ENCODE measurements at regions not wholly inside any gene's neighbourhood (a gene's known extent, or its start where the extent isn't known, plus 50 kb on each side); places are given as distances from the start of the nearest gene placed in this dataset.

DNA sequence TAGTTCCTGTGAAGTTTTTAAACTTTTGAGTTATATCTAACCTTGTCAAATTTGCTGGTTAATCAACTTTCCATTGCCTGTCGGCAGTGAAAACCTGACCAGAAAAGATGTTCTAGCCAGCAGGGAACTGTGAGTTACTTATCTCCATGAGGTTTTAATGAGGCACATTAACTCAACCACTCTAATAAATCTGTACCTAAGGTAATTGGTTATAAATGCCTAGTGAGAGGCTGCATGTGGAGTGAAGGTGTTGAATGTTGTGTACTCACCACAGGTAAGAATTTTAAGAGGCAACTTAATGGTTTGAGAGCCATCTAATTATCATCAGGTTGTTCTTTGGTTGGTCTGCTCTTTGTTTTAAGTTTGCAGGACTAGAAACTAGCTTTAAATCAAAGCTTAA lies 138.4 kb upstream of the LHX8 start:
- no peaks in the 10 kb centered on the region for H3K27me3 ChIP-seq (ENCODE audit: insufficient read depth, low read length)
- no peaks in the 10 kb centered on the region for H3K4me1 ChIP-seq (ENCODE audit: insufficient read depth, low read length)
- H3K36me3 ChIP-seq (ENCODE audit: insufficient read depth, low read length), result no peaks in the 10 kb centered on the region
- H3K9me3 ChIP-seq (ENCODE audit: insufficient read depth, low read depth, low read length), result no peaks in the 10 kb centered on the region
- 93% methylated on average over 1 of the region's 1 CpG for WGBS
- H3K4me3 ChIP-seq (ENCODE audit: low read length), result no peak overlapping the region
- H3K27ac ChIP-seq (ENCODE audit: low read depth, low read length), result no peak overlapping the region
- no peak overlapping the region for H3K9ac ChIP-seq (ENCODE audit: low read depth, low read length)

DNA sequence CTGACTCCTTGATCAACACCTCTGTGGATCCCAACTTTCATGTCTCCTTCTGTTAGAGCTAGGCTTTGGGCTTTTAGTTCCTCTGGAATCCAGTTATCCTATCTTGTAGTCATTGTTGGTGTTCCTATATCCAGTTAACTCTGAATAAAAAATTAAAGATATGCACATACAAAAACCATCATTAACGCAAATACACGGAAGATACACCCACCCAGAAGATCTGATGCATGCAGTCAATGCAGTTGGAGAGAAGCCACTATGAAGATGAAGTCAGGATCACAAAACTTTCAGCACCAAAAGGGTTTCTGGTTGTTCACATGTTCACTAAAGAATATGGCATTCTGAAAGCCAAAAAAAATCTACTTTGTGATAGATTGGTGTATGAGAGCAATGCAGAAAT lies 123.6 kb upstream of the LHX8 start:
- H3K36me3 ChIP-seq (ENCODE audit: insufficient read depth, low read length), result no peaks in the 10 kb centered on the region
- no peak overlapping the region for H3K9ac ChIP-seq (ENCODE audit: low read depth, low read length)
- H3K4me3 ChIP-seq (ENCODE audit: low read length), result no peak overlapping the region
- WGBS, result 97% methylated on average over 2 of the region's 2 CpGs
- no peaks in the 10 kb centered on the region for H3K27me3 ChIP-seq (ENCODE audit: insufficient read depth, low read length)
- no peaks in the 10 kb centered on the region for H3K9me3 ChIP-seq (ENCODE audit: insufficient read depth, low read depth, low read length)
- H3K4me1 ChIP-seq (ENCODE audit: insufficient read depth, low read length), result no peaks in the 10 kb centered on the region
- H3K27ac ChIP-seq (ENCODE audit: low read depth, low read length), result no peak overlapping the region

DNA sequence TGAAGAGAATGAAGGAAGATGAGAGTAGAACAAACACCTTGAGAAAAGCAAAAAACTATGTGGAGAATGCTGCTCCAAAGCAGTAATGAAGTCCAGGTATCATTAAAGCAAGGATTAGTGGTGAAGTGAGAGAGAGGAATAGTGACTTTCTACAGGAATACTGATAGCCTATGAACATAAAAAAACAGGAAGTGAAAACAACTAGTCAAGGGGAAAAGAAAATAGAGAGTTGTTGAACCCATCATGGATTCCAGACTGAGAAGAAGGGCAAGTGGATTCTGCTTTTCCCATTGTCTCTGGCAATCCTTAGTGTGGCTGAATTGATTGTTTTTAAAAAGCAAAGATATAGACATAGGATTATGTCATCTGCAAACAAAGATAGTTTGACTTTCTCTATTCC lies 119.9 kb upstream of the LHX8 start:
- Histone ChIP-seq H3K27ac (ENCODE audit: low read depth, low read length) (no peak overlapping the region), H3K27me3 (ENCODE audit: insufficient read depth, low read length) (no peaks in the 10 kb centered on the region), H3K4me1 (ENCODE audit: insufficient read depth, low read length) (no peaks in the 10 kb centered on the region), H3K9me3 (ENCODE audit: insufficient read depth, low read depth, low read length) (no peaks in the 10 kb centered on the region), H3K36me3 (ENCODE audit: insufficient read depth, low read length) (no peaks in the 10 kb centered on the region), H3K4me3 (ENCODE audit: low read length) (no peak overlapping the region), H3K9ac (ENCODE audit: low read depth, low read length) (no peak overlapping the region)

DNA sequence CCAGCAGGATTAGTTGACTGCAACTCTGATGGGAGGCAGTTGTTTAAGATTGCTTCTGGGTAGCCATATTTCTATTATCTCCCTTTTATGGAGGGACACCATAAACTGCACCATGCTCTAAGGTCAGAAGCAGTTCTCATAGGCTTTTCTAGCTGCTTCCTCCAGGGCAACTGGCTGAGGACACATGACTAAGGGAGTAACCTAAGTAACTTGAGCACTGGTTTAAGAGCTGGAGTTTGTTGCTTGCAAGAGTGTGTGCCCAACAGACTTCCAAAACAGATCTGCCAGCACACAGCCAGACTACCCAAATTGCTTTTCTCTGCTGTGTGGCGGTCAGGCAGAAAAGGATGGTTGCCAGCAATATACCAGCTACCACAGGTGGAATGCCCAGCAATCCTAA lies 111.2 kb upstream of the LHX8 start:
- Histone ChIP-seq H3K27ac (ENCODE audit: low read depth, low read length) (no peak overlapping the region), H3K36me3 (ENCODE audit: insufficient read depth, low read length) (no peaks in the 10 kb centered on the region), H3K4me1 (ENCODE audit: insufficient read depth, low read length) (no peaks in the 10 kb centered on the region), H3K4me3 (ENCODE audit: low read length) (no peak overlapping the region), H3K9me3 (ENCODE audit: insufficient read depth, low read depth, low read length) (no peaks in the 10 kb centered on the region), H3K27me3 (ENCODE audit: insufficient read depth, low read length) (no peaks in the 10 kb centered on the region), H3K9ac (ENCODE audit: low read depth, low read length) (no peak overlapping the region)
- 90% methylated on average over 1 of the region's 1 CpG for WGBS

DNA sequence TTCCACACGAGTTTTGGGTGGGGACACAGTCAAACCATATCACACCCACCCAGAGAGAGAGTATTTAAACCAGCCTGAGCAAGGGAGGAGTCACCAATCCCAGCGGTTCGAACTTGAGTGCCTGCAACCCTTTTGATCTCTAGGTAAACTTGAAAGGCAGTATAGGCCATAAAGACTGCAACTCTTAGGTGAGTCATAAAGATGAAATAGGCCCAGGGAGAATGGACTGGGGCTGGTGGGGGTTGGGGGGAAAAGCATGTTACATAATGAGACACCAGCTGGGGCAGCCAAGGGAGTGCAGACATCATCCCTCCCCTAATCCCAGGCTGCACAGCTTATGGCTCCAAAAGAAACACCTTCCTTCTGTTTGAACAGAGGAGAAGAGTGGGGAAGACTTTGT lies 99.8 kb upstream of the LHX8 start:
- H3K4me3 ChIP-seq (ENCODE audit: low read length), result no peak overlapping the region
- no peak overlapping the region for H3K27ac ChIP-seq (ENCODE audit: low read depth, low read length)
- 0 out of 2 replicates have a peak, but pooled peaks cover 9% of the 10 kb centered on the region for H3K9me3 ChIP-seq (ENCODE audit: insufficient read depth, low read depth, low read length)
- no peaks in the 10 kb centered on the region for H3K4me1 ChIP-seq (ENCODE audit: insufficient read depth, low read length)
- H3K36me3 ChIP-seq (ENCODE audit: insufficient read depth, low read length), result no peaks in the 10 kb centered on the region
- H3K9ac ChIP-seq (ENCODE audit: low read depth, low read length), result no peak overlapping the region
- WGBS, result 63% methylated on average over 3 of the region's 3 CpGs
- H3K27me3 ChIP-seq (ENCODE audit: insufficient read depth, low read length), result no peaks in the 10 kb centered on the region

DNA sequence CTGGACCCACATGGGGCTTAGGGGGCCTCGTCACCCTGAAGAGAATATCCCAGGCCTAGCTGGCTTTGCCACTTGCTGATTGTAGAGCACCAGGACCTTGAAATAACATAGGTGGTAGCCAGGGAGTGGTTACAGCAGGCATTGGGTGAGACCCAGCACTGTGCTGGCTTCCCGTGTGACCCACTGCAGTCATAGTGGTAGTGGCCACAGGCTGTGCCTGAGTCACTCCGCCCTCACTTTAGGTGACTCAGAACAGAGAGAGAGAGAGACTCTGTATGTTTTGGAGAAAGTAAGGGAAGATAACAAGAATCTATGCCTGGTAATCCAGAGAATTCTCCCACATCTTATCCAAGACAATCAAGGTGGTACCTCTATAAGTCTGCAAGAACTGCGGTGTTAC lies 98.7 kb upstream of the LHX8 start:
- WGBS, result 92% methylated on average over 4 of the region's 4 CpGs
- Histone ChIP-seq H3K4me3 (ENCODE audit: low read length) (no peak overlapping the region), H3K36me3 (ENCODE audit: insufficient read depth, low read length) (no peaks in the 10 kb centered on the region), H3K27me3 (ENCODE audit: insufficient read depth, low read length) (no peaks in the 10 kb centered on the region), H3K9me3 (ENCODE audit: insufficient read depth, low read depth, low read length) (peaks cover 19% of the 10 kb centered on the region), H3K4me1 (ENCODE audit: insufficient read depth, low read length) (no peaks in the 10 kb centered on the region), H3K27ac (ENCODE audit: low read depth, low read length) (no peak overlapping the region), H3K9ac (ENCODE audit: low read depth, low read length) (no peak overlapping the region)

DNA sequence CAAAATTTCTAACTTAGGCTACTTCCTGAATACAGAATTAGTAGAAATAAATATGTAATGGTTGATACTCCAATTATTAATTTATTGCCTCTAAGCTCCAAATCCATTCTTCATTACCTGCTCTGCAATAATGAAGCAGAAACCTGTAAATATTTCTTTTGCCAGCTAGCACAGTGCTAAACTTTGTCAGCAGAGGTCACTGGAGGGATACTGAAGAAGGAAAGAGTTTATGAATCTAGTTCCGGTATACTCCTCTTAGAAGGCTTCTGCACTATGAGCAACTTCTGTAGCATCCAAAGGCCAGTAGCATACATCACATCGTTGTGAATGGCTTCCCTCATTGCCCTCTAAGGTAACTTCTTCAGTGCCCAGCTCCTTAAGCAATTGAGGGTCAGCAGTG lies 81.0 kb upstream of the LHX8 start:
- Histone ChIP-seq H3K9ac (ENCODE audit: low read depth, low read length) (no peak overlapping the region), H3K4me3 (ENCODE audit: low read length) (no peak overlapping the region), H3K27me3 (ENCODE audit: insufficient read depth, low read length) (no peaks in the 10 kb centered on the region), H3K4me1 (ENCODE audit: insufficient read depth, low read length) (no peaks in the 10 kb centered on the region), H3K36me3 (ENCODE audit: insufficient read depth, low read length) (no peaks in the 10 kb centered on the region), H3K27ac (ENCODE audit: low read depth, low read length) (no peak overlapping the region), H3K9me3 (ENCODE audit: insufficient read depth, low read depth, low read length) (peaks cover 9% of the 10 kb centered on the region; the same call in 1 of the 2 replicates)
- WGBS, result 61% methylated on average over 2 of the region's 2 CpGs

DNA sequence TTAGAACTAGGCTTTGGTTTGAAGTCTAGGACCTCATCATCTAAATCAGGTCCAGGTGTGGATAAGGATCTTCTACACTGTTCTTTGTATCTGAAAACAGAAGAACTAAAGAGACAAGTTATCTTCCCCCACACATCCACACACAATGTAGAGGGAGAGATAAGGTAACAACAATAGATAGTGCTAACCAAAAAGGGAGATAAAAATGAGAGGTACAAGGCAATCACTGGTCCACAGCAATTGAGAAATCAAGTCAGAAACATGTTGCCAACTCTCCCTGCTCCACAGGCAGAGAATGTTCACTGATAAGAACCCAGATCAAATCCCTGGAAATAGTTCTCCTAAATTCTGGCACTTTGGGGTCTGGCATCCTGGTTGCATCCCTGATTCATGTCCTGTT lies 75.8 kb upstream of the LHX8 start:
- Histone ChIP-seq H3K4me1 (ENCODE audit: insufficient read depth, low read length) (no peaks in the 10 kb centered on the region), H3K4me3 (ENCODE audit: low read length) (no peak overlapping the region), H3K27me3 (ENCODE audit: insufficient read depth, low read length) (no peaks in the 10 kb centered on the region), H3K36me3 (ENCODE audit: insufficient read depth, low read length) (no peaks in the 10 kb centered on the region), H3K9ac (ENCODE audit: low read depth, low read length) (no peak overlapping the region), H3K27ac (ENCODE audit: low read depth, low read length) (no peak overlapping the region), H3K9me3 (ENCODE audit: insufficient read depth, low read depth, low read length) (peaks cover 9% of the 10 kb centered on the region; the same call in 1 of the 2 replicates)

DNA sequence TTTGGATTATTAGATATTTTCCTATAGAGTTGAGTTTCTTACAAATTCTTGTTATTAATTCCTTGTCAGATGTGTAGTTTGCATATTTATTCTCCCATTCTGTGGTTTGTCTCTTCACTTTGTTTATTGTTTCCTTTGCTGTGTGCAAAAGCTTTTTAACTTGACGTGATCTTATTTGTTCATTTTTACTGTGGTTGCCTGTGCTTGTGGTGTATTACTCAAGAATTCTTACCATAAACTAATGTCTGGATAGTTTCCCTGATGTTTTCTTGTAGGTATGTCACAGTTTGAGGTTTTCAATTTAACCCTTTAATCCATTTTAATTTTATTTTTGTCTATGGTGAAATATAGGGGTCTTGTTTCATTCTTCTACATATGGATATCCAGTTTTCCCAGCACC lies 72.1 kb upstream of the LHX8 start:
- Histone ChIP-seq H3K4me3 (ENCODE audit: low read length) (no peak overlapping the region), H3K27me3 (ENCODE audit: insufficient read depth, low read length) (no peaks in the 10 kb centered on the region), H3K27ac (ENCODE audit: low read depth, low read length) (no peak overlapping the region), H3K36me3 (ENCODE audit: insufficient read depth, low read length) (no peaks in the 10 kb centered on the region), H3K9me3 (ENCODE audit: insufficient read depth, low read depth, low read length) (no peaks in the 10 kb centered on the region), H3K4me1 (ENCODE audit: insufficient read depth, low read length) (no peaks in the 10 kb centered on the region), H3K9ac (ENCODE audit: low read depth, low read length) (no peak overlapping the region)
- WGBS, result 100% methylated on average over 1 of the region's 1 CpG

DNA sequence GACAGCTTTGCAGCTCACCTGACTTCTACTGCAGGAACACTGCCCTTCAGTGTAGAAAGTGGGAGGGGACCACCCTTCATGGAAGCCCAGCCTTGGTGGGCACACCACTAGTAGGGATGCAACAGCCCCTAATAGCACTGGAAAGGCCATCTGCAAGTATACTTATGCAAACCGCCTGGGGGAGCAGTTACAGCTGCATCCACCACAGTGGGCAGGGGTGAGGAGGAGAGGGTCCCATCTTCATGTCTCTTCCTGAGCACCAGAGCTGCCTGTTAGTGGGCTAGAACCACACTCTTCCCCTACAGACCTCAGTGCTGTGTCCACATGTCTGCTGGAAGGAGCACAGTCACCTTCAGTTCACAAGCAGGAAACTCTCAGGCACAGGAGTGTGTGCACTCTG lies 66.2 kb upstream of the LHX8 start:
- H3K4me3 ChIP-seq (ENCODE audit: low read length), result no peak overlapping the region
- H3K9me3 ChIP-seq (ENCODE audit: insufficient read depth, low read depth, low read length), result no peaks in the 10 kb centered on the region
- no peaks in the 10 kb centered on the region for H3K27me3 ChIP-seq (ENCODE audit: insufficient read depth, low read length)
- no peak overlapping the region for H3K27ac ChIP-seq (ENCODE audit: low read depth, low read length)
- no peaks in the 10 kb centered on the region for H3K36me3 ChIP-seq (ENCODE audit: insufficient read depth, low read length)
- no peaks in the 10 kb centered on the region for H3K4me1 ChIP-seq (ENCODE audit: insufficient read depth, low read length)
- 81% methylated on average over 1 of the region's 1 CpG for WGBS
- no peak overlapping the region for H3K9ac ChIP-seq (ENCODE audit: low read depth, low read length)

DNA sequence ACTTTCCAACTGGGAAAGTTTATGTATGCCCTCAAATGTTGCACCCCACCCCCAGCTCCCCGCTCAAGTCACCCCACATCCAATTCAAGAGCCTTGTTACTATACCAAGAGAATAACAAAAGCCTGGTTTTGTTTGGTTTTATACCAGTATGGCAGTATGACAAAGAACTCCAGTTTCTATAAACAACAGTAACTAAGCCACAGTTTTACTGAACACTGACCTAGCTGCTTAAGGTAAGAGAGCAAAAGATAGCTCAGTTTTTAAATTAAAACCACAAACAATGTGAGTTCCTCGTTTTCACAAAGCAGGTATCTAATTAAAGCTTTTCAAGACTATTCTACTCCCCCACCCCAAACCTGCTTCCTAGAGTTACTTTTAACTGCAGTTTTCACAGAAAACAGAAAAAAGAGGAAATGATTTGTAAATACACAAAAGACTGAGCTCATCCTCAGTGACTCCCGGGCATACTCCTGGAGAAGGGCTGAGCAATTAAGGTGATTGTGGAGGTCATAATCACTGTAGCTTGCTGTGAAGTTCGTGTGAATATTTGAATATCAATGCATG lies 59.3 kb upstream of the LHX8 start:
- peak overlapping the region; percentile 25 for H3K4me3 ChIP-seq (ENCODE audit: low read length)
- peak overlapping the region; percentile 72 for H3K9ac ChIP-seq (ENCODE audit: low read depth, low read length)
- H3K27me3 ChIP-seq (ENCODE audit: insufficient read depth, low read length), result no peaks in the 10 kb centered on the region
- H3K36me3 ChIP-seq (ENCODE audit: insufficient read depth, low read length), result no peaks in the 10 kb centered on the region
- H3K27ac ChIP-seq (ENCODE audit: low read depth, low read length), result peak overlapping the region; percentile 95
- H3K9me3 ChIP-seq (ENCODE audit: insufficient read depth, low read depth, low read length), result no peaks in the 10 kb centered on the region
- H3K4me1 ChIP-seq (ENCODE audit: insufficient read depth, low read length), result peaks cover 67% of the 10 kb centered on the region
- 5% methylated on average over 4 of the region's 4 CpGs for WGBS

DNA sequence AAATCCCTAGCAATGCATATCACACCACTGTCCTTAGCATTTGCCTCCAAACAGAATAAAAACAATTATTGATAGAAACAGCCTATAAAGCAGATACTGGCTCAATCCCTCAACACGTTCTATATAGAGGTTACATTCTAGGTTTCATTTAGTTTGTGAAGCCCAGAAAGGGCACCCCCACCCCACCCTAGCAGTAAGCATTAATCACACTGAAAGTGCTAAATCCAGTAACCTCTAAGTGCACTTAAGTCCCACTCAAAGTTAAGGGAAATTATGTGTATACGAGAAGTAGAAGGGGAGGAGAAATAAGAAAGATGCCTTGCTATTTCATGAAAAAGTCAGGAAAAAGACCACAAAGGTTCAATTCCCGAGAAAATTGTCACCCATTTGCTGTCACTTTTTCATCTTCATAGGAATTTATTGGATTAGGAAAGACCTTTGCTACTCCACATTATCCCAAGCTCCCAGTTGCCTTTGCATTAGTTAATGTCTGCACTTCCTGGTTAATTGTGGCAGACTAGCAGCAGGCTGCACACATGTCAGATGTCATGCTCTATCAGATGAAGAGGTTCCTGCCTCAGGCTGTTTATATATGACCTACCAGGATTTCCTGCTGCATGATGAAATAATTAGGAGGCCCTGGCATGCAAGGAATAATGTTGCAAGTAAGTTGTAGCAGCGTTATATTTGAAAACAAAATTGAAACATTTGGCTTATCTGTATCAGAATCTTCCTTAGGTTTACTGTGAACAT lies 54.5 kb upstream of the LHX8 start:
- Histone ChIP-seq H3K36me3 (ENCODE audit: insufficient read depth, low read length) (no peaks in the 10 kb centered on the region), H3K4me1 (ENCODE audit: insufficient read depth, low read length) (peaks cover 96% of the 10 kb centered on the region), H3K9me3 (ENCODE audit: insufficient read depth, low read depth, low read length) (no peaks in the 10 kb centered on the region), H3K4me3 (ENCODE audit: low read length) (no peak overlapping the region), H3K9ac (ENCODE audit: low read depth, low read length) (no peak overlapping the region), H3K27me3 (ENCODE audit: insufficient read depth, low read length) (no peaks in the 10 kb centered on the region; the same call in 1 of the 2 replicates), H3K27ac (ENCODE audit: low read depth, low read length) (no peak overlapping the region)
- WGBS, result 81% methylated on average over 4 of the region's 4 CpGs

Data from HUES64 (cell line).